ENCODE measurements at regions not wholly inside any gene's neighbourhood (a gene's known extent, or its start where the extent isn't known, plus 50 kb on each side); places are given as distances from the start of the nearest gene placed in this dataset.

DNA sequence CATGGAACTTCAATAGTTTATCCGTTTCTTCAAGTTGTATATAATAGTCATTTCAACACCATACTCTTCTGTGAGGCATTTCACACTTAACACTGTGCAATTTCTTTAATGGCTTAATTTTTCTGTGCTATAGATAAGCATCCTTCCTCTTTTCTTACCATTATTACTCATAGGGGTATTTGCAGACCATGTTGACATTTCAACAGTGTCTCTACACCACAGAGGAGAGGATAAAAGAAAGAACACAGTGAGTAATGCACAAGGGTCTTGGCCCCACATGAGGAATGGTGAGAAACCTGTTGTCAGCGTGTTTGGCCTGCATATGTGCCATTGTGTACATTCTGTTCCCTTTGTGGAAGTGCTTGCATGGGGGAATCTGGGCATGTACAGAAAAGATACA, 421.5 kb upstream of the MDGA2 start:
- TF ChIP-seq MAX (IDR thresholded peaks at IDR 0.05; ENCODE audit: low read depth, low read length) (no peak), MYC (IDR thresholded peaks at IDR 0.05; ENCODE audit: low read depth, low read length) (no peak), POLR2A (IDR thresholded peaks at IDR 0.05; ENCODE audit: extremely low read depth, insufficient read length) (no peak)
- TF ChIP-seq, protein P1, sequence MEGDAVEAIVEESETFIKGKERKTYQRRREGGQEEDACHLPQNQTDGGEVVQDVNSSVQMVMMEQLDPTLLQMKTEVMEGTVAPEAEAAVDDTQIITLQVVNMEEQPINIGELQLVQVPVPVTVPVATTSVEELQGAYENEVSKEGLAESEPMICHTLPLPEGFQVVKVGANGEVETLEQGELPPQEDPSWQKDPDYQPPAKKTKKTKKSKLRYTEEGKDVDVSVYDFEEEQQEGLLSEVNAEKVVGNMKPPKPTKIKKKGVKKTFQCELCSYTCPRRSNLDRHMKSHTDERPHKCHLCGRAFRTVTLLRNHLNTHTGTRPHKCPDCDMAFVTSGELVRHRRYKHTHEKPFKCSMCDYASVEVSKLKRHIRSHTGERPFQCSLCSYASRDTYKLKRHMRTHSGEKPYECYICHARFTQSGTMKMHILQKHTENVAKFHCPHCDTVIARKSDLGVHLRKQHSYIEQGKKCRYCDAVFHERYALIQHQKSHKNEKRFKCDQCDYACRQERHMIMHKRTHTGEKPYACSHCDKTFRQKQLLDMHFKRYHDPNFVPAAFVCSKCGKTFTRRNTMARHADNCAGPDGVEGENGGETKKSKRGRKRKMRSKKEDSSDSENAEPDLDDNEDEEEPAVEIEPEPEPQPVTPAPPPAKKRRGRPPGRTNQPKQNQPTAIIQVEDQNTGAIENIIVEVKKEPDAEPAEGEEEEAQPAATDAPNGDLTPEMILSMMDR (IDR thresholded peaks at IDR 0.05; ENCODE audit: low read depth, low read length), result no peak
- no peak for DNase-seq (ENCODE audit: low read depth)
- no peak overlapping the region for H3K4me3 ChIP-seq (ENCODE audit: low read depth, low read length)

DNA sequence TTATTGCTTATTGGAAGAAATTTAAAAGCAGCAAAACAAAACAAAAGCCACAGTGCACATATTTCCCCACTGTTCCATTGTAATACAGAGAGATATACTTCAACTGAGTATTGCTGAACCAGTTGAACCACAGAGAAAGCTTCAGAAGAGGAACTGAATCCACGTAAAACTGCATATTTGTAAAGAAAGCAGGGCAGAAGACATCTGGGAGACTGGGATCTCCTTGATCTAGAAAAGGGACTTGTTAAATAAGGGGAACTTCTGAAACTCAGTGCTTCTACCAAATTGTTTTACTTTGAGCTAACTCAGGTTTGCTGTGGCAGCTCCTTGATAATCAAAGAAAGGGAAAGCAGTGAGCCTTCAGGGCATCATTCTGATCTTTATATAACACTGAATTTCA, 411.1 kb upstream of the MDGA2 start:
- TF ChIP-seq MYC (IDR thresholded peaks at IDR 0.05; ENCODE audit: low read depth, low read length) (no peak), MAX (IDR thresholded peaks at IDR 0.05; ENCODE audit: low read depth, low read length) (no peak), POLR2A (IDR thresholded peaks at IDR 0.05; ENCODE audit: extremely low read depth, insufficient read length) (no peak)
- TF ChIP-seq, protein P1 (IDR thresholded peaks at IDR 0.05; ENCODE audit: low read depth, low read length), result no peak
- DNase-seq (ENCODE audit: low read depth), result peak; percentile 3
- no peak overlapping the region for H3K4me3 ChIP-seq (ENCODE audit: low read depth, low read length)

DNA sequence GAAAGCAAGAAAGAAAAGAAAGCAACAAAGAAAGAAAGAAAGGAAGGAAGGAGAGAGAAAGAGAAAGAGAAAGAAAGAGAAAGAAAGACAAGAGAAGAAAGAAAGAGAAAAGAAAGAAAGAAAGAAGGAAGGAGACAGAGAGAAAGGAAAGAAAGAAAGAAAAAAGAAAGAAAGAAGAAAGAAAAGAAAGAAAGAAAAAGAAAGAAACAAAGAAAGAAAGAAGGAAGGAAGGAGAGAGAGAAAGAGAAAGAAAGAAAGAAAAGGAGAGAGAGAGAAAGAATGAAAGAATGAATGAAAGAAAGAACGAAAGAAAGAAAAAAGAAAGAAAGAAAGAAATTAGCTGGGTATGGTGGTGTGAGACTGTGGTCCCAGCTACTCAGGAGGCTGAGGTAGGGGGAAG, 400.1 kb upstream of the MDGA2 start:
- H3K4me3 ChIP-seq (ENCODE audit: low read depth, low read length), result no peak overlapping the region
- no peak for DNase-seq (ENCODE audit: low read depth)
- TF ChIP-seq, protein P1 (IDR thresholded peaks at IDR 0.05; ENCODE audit: low read depth, low read length), result no peak
- TF ChIP-seq MAX (IDR thresholded peaks at IDR 0.05; ENCODE audit: low read depth, low read length), result no peak
- no peak for TF ChIP-seq POLR2A (IDR thresholded peaks at IDR 0.05; ENCODE audit: extremely low read depth, insufficient read length)
- no peak for TF ChIP-seq MYC (IDR thresholded peaks at IDR 0.05; ENCODE audit: low read depth, low read length)

- no peak overlapping the region for H3K4me3 ChIP-seq (ENCODE audit: low read depth, low read length)
- DNase-seq (ENCODE audit: low read depth), result no peak
- TF ChIP-seq MYC (IDR thresholded peaks at IDR 0.05; ENCODE audit: low read depth, low read length) (no peak), POLR2A (IDR thresholded peaks at IDR 0.05; ENCODE audit: extremely low read depth, insufficient read length) (no peak), MAX (IDR thresholded peaks at IDR 0.05; ENCODE audit: low read depth, low read length) (no peak)
- TF ChIP-seq, protein P1 (IDR thresholded peaks at IDR 0.05; ENCODE audit: low read depth, low read length), result no peak
Observed at GRCh38 chr14:48052973-48053372, 377.6 kb upstream of the MDGA2 start.

DNA sequence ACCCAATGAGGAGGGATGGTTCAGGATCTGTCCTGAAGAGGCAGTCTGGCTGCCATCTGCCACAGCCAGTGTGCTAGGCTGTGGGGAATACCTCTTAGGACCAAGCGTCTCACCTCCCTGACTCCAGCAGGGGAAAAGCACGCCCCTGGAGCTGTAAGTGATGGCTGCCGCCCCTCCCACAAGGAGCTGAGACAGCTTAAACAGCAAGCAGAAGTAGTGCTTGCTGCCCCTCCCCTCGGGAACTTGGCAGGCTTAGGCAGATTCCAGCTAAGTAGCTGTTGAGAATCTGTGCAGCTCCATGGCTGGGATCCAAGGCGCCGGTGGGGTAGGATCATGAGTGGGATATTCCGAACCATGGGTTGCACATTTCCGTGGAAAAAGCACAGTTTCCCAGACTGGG, 360.4 kb upstream of the MDGA2 start:
- TF ChIP-seq, protein P1 (IDR thresholded peaks at IDR 0.05; ENCODE audit: low read depth, low read length), result no peak
- TF ChIP-seq MAX (IDR thresholded peaks at IDR 0.05; ENCODE audit: low read depth, low read length), result no peak
- no peak for TF ChIP-seq POLR2A (IDR thresholded peaks at IDR 0.05; ENCODE audit: extremely low read depth, insufficient read length)
- no peak for TF ChIP-seq MYC (IDR thresholded peaks at IDR 0.05; ENCODE audit: low read depth, low read length)
- no peak for DNase-seq (ENCODE audit: low read depth)
- H3K4me3 ChIP-seq (ENCODE audit: low read depth, low read length), result no peak overlapping the region

DNA sequence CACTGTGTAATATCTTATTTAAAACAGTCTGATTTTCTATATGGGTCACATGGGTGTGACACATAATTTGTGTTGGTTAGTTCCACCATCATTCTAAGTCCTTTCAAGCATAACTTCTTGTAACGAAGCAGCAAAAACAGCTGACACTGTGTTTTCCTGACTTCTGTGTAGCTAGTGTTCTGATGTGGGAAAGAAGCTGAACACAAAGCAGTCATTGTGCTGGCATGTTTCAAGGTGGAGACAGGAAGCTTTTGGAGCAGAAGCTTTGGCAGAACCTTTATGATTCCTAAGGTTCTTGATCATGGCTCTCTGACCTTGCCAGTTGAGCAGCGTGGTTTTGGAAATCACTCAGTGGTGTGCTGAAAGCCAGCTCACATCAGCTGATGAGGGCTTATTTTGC, 351.7 kb upstream of the MDGA2 start:
- no peak overlapping the region for H3K4me3 ChIP-seq (ENCODE audit: low read depth, low read length)
- DNase-seq (ENCODE audit: low read depth), result no peak
- TF ChIP-seq MYC (IDR thresholded peaks at IDR 0.05; ENCODE audit: low read depth, low read length), result no peak
